GM12873 (cell line): ENCODE measurements at regions not wholly inside any gene's neighbourhood (a gene's known extent, or its start where the extent isn't known, plus 50 kb on each side); places are given as distances from the start of the nearest gene placed in this dataset.

Experiments
- TF ChIP-seq, protein P1 (sequence below): IDR thresholded peaks from 2 replicates; pipeline ENCODE4 v1.5.1; 2012; ENCODE audit warnings: low read depth, mild to moderate bottlenecking, moderate library complexity, low read length, control low read depth; ENCODE audit not compliant: insufficient read depth; ENCODE audit errors: missing control alignments

DNA sequence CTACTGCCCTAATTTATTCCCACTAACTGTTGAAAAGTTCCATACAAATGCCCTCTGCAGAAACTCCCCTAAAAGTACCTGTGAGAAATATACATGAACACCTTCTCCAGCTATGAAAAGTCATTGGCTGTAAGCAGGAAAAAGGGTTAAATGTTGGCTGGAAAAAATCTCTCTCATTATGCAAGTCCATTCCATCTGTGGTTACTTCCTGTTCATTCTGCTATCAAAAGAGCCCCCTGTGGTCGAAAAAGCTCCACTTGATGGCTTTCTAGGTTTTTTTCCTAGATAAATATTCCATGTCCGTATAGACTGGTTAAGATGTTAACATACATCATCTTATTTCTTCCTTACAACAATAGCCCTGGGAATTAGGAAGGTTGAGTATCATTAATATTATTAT, 56.2 kb upstream of the AKAP13 start:
- TF ChIP-seq, protein P1, sequence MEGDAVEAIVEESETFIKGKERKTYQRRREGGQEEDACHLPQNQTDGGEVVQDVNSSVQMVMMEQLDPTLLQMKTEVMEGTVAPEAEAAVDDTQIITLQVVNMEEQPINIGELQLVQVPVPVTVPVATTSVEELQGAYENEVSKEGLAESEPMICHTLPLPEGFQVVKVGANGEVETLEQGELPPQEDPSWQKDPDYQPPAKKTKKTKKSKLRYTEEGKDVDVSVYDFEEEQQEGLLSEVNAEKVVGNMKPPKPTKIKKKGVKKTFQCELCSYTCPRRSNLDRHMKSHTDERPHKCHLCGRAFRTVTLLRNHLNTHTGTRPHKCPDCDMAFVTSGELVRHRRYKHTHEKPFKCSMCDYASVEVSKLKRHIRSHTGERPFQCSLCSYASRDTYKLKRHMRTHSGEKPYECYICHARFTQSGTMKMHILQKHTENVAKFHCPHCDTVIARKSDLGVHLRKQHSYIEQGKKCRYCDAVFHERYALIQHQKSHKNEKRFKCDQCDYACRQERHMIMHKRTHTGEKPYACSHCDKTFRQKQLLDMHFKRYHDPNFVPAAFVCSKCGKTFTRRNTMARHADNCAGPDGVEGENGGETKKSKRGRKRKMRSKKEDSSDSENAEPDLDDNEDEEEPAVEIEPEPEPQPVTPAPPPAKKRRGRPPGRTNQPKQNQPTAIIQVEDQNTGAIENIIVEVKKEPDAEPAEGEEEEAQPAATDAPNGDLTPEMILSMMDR, result no peak

DNA sequence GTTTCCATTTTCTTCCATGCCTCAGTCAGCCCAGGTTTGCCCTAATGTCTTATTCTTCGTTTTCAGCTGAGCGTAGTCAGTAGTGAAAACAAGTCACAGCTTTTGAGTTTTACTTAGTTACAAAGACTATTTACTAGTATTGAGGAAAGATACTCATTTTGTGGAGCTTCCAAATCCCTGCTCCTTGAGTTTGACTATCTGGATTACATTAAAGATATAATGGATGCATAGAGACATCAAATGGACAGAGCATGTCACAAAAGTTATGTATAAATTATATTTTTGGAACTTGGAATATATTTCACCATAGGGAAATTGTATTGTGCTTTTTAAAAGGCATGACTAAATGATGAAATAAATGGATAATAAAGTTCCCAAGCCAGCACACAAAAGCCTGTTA, 54.6 kb upstream of the AKAP13 start:
- TF ChIP-seq, protein P1, result no peak

DNA sequence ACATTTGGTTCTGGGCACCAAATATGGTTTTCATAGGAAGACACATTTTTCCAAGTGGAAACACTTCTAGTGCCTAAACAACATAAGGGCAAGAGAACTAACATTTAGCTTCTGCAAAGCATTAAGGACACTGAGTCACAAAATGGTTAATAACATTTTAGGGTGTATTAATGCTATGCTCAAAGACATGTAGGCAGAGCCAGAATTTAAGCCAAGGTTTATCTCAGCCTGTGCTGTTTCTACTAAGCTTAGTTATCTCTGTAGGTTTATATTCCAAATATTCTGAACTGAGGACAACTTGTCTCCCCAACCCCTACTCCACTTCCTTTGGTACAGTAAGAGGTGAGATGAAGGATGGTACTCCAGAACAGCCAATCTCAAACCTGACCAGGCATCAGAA, 54.1 kb upstream of the AKAP13 start:
- TF ChIP-seq, protein P1, result no peak

DNA sequence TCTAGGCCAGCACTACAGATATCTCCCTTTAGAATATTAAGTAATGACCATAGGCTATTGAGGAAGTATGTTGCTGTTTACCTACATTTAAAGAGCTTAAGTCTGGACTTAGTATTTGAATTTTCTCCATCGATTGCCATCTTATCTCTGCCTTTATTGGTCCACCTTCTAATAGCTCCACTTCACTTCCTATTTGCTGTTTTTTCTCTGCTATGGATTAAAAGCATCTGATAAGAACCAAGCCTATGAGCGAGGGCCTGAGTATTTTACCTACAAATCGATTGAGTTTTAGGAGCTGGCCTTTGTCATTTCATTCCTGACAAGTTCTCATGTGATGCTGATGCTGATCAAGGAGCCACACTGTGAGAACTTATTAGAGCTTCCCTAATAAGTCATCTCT, 52.6 kb upstream of the AKAP13 start:
- TF ChIP-seq, protein P1, result no peak

DNA sequence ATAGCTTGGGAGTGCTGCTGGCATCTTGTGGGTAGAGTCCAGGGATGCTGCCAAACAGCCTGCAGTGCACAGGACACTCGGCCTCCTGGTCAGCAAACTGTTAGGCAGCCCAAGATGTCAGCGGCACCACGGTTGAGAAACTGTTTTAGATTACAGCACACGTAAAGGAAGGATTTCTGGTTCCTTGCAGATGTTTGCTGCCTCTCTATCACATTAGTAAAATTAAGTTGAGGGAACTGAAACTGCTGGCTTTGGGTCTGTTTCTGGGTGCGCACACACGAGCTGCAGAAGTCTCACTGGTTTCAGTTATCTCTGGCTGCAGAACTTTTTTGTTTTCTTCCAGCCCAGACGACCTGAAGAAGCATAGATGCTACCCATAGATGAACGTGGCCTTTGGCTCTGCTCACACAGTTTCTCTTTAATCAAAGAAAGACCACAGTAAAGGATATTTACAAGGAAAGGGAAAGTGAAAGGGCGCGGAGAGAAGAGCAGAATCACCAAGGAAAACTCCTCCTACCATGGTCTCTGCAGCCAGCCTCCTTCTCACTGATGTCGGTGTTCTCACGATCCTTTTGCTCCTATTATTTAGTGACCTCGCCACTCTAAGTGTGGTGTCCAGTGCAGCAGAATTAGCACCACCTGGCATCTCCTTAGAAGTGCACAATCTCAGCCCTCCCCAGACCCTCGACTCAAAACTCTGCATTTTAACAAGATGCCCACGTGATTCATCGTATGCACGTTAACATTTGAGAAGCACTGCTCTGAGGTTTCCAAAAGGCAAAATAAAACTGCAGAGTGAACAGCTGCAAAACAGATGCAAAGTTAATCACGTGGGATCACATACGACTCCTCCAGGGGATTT, 50.6 kb upstream of the AKAP13 start:
- TF ChIP-seq, protein P1, result no peak
